GM18867 (cell line): ENCODE measurements at regions not wholly inside any gene's neighbourhood (a gene's known extent, or its start where the extent isn't known, plus 50 kb on each side); places are given as distances from the start of the nearest gene placed in this dataset.
"Not testable (repeated sequence)": the region's sequence is repeated elsewhere in the genome, so short reads cannot be mapped to it uniquely, and the experiment has no call there.

Experiments used
- ATAC-seq: cut with Tn5 transposase; IDR thresholded peaks from one replicate; pipeline ENCODE4 v1.9.1; 2021; ENCODE audit warnings: mild to moderate bottlenecking, moderate library complexity; ENCODE audit not compliant: unreplicated experiment

DNA sequence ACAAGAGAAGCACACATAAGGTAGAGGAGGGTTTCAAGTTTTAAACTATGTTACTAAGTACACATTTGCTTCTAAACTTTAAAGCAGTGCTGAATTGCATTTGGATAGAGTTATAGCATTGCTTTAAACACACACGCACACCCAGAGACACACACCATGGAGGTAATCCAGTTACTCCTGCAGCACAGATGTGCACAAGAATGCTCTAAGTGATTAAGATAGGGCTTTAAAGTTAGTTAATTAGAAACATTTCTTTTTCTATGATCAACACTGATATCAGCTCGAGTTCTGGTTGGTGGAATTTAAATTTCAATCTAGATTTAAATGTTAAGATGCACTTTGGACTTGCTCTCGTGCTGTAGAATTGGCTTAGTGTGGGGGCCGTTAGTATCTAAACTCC lies 492.3 kb downstream of the ZEB2 start:
- ATAC-seq, result no peak

DNA sequence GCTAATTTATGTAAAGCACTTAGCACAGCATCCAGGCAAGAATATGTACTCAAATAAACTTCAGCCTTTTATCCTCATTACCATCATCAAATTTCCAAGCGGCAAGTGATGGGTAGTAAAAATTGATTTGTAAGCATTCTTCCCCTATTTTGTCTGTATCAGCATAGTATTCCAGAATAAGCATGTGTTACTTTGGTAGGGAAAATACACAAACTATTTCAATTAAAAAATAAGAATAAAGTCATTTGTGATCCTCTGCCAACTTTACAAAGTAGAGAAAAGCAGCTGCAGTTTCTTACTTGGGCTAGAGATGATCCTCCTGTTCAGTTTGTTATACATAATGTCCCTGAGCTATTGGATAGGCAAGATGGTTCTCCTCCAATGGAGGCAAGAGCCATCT lies 493.2 kb downstream of the ZEB2 start:
- no peak for ATAC-seq

DNA sequence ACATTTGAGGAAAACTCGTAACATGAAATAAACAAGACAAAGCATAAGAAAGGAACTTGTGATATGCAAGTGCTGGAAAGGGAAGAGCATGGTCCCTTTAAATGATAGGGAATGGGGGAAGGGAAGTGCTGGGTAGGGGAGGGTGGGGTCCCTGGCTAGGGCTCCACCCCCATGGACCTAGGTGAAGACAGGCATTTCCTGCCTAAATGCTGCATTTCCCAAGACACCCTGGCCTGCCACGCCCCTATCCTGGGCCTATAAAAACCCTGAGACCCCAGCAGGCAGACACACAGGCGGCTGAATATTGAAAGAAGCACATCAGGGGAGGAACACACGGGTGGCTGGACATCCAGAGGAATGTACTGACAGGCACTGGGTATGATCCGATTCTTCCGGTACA lies 499.9 kb downstream of the ZEB2 start:
- ATAC-seq, result no peak

DNA sequence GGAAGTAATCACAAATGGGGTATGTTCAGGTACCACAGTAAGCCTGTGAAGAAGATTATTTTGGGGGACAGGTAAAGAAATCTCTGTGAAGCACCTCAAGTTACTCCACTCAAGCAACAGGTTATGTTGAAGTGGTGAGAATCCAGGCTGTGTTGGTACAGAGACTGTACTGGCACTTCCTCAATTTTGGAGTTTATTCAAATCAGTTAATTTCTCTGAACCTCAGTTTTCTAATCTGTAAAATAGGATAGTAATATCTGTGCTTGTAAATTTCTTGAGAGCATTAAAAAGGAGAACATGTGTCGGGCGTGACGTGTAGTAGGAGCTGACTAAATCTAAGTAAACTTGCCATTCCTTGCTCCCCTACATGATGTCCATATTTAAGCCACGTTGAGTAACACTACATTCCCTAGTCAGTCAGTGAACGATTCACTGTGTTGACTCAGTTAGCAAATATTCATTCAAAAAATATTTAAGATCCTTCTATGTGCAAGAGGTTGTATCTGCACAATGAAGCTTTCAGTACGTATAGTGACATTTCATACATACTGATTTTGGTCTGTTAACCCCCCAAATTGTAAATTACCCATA lies 504.2 kb downstream of the ZEB2 start:
- ATAC-seq, result no peak

DNA sequence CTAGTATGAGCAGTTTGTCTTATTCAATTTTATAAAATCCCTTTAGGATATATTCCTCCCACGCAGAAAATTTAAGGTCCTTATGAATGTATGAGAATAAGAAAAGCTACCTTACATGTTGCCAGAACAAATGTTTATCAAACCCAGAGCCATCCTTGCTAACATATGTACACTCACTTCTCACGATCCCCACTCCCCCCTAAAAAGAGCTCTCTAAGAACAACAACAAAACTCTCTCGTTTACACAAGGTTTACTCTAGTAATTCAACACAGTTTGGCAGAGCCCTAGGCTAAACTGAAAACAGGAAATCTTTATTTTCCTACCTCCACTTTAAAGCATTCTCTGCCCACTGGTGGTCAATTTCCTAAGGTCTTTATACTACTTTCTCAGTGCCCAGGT lies 504.9 kb downstream of the ZEB2 start:
- no peak for ATAC-seq

DNA sequence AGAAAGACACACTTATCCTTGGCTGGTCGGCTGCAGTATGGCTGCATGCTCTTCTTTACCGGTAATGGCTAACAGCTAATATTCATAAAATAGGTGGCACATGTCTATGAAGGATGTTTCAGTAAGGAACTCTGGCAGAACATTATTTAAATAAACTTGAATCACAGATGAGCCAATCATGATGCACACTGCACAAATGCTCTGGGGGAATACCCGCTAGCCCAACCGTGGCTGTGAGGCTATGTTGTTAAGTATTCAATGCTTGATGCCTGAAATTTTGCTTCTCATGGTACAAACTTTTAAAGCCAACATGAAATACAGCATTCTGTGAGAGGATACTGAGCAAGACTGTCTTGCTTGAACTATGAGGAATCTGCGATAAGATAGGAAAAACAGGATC lies 505.8 kb downstream of the ZEB2 start:
- ATAC-seq, result no peak

DNA sequence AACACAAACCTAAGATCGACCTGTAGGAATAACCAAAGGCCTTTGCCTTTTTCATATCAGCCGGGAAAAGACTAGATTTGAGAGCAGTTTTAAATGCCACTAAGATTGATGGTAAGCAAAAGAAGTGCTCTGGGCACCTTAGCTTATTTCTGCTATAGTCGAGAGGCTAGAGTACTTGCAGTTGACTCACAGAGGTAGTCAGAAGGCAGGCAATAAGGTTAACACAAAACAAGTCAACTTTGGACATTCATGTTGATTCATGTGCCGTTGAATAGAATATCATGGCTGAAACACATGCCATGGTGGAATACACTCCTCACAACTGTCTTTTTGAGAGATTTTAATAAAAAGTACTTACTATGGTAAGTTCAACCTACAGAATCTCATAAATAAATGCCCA lies 507.6 kb downstream of the ZEB2 start:
- no peak for ATAC-seq

DNA sequence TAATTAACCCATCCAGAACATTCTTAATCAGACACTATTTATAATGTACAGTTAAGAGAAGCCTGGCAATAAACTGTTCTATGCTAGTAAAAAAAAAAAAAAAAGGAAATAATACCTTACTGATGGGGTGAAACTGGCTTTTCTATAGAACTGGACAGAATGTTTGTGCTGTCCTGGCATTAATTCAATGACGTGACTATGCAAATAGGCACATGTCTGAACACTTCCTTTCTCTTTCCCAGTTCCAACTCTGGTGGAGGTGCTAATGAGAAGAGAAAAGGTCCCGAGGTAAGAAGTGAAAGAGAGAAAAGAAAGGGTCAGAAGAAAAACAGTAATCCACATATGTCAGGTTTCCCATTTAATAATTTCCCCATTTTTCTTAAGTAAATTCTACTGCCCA lies 508.4 kb downstream of the ZEB2 start:
- ATAC-seq, result no peak

DNA sequence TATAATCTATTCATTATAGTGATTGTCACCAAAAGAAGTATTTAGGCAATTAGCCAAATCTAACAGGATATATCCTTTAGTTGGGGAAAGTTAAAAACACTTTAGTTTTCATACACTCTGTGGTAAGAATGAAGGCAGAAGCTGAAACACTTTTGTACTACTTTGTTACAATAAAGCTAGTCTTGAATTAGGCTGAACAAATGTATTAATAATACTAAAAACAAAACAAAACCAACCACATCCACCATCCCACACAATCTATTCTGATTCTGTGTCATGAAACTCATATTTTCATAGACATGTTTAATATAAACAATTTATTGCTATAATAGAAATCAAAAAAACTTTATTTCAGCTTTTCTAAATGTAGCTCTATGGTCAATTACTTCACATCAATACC lies 508.8 kb downstream of the ZEB2 start:
- ATAC-seq, result no peak

DNA sequence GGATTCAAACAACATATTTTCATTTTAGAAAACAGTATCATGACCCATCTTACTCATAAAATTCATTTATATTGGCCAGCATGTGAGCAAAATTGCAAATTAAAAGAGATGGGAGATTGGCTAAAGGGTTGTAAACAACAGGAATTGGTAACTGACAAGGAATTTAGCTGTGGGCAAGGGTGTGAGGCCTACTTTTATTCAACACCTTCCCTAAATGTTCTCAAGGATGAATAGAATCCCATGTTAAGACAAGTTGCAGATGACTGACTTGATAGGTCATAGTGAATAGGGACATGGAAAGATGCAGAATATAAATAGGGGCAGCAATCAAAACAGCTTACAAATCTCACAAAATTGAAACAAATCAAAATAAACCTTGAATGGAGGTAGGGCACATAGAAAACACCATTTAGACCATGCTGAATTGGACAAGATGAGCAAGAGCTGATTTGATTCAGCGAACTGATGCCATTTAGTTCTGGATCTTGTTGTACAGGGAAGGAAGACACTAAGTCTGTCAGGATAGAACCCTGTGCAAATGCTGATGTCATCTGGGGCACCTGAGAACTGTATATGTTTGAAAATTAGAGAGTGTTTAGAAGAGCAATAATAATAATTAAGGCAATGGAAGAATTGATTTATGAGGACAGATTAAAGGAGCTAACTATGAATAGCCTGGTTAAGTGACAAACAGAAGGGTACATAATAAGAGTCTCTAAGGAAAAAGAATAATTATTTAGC lies 509.7 kb downstream of the ZEB2 start:
- no peak for ATAC-seq

DNA sequence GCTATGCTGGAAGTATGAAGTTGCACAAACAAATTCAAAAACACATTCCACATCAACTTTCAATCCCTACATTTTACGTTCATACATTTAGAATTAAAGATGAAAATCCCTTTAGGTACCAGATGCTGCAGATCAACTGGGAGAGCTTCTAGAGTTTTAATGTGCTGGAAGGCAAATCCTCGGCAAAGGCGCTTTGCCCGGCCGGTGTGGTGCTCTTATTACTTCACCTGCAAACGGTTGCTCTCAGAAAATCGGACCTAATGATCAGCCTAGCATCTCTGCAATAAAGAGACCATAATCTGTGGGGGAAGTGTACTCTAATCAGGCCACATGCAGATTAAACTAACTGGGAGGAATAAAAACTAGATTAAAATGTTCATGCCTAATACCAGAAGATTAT lies 513.8 kb downstream of the ZEB2 start:
- ATAC-seq, result no peak

DNA sequence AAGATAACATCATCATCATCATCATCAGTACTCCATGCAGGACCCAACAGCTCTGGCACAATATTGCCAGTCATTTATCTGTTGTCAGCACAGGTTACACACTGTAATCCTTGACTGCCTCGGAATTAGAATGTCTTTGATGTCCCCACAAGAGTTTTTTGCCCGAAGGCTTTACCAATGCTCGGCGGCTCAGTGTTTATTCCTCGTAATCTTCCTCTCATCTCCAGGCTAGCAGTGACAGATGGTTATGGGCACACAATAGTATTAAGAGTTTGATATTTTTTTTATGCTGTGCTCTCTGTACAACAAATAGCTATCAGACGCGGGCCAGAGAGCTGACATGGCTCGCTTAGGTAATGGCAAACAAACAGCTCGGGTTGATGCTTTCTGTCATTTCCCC lies 515.2 kb downstream of the ZEB2 start:
- ATAC-seq, result no peak

DNA sequence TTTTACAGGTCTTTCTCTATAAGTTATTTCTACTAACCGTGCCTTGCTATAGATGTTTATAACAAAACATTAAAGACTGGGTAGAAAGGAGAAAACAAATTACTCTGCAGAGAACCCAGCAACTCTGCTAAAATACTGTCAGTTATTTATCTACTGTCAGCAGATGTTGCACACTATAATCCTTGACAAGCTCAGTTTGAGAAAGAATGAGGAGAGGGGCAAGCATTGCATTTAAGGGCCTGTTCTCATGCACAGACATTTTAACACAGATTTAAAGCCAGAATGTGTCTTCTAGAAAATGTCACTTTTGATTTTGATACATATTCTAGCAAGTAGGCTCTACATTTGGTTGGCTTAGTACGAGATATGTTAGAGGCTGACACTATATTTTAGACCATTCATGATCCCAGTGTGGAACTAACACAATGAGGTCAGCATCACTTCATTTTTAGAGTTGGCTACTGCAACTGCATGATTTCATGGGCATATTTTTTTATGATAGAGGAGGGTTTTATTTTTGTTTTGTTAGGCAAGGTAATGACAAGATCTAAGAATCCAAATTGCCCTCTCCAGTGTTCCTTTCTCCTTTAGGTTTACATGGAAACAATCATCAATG lies 516.4 kb downstream of the ZEB2 start:
- ATAC-seq, result no peak

DNA sequence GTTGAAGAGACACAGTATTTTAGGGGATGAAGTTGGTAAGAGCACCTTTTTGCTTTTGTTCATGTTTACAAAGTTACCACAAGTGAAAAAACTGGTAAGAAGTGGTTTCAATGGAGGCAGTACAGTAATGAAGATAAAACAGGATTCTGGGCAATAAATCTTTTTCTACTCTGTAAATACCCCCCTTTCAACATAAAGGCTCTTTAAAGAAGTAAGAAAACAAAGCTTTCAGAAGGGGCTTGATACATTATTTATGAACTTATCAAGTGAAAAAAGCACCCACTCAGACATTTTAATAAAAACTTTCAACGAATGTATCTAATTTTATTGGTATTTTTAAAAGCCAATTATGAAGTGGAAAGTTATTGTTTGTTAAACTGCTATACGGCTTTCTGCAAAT lies 522.9 kb downstream of the ZEB2 start:
- no peak for ATAC-seq

DNA sequence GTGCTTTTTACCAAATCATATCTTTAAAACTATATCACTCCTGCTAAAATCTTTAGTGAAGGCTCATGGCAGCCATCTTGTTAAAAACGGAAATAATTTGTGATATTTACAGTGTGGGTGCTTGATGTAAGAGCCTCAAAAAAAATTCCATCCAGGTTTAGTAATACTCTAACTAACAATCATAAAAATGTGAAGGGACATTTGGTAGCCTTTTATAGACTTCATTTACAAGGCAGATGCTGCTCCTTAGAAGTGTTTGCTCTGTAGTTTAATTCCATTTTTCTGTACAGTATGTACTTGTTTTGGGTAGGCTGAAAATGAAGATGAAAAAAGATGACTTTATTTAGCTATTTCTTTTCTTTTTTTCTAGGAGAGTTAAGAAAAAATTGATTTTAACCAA lies 525.0 kb downstream of the ZEB2 start:
- no peak for ATAC-seq

DNA sequence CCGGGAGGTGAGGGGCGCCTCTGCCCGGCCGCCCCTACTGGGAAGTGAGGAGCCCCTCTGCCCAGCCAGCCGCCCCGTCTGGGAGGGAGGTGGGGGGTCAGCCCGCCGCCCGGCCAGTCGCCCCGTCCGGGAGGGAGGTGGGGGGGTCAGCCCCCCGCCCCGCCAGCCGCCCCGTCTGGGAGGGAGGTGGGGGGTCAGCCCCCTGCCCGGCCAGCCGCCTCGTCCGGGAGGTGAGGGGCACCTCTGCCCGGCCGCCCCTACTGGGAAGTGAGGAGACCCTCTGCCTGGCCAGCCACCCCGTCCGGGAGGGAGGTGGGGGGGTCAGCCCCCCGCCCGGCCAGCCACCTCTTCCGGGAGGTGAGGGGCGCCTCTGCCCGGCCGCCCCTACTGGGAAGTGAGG lies 528.3 kb downstream of the ZEB2 start:
- not testable (repeated sequence) for ATAC-seq

DNA sequence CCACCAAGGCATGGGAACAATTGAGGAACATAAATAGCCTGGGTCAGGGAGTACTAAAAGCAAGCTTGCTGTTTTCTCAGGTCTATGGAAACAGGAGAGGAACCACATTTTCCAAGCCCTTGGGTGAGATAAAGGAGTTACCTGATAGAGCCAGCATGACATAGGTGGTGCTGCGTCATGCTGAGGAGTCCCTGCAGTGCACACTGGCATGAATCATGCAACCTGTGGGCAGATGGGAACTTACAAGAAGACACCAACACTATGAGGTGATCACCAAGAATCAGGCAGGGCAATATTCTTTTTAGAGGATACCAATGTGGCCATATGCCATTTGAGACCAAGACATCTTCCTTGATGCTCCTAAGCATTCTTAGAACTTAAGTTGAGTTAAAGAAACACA lies 531.8 kb downstream of the ZEB2 start:
- ATAC-seq, result no peak

DNA sequence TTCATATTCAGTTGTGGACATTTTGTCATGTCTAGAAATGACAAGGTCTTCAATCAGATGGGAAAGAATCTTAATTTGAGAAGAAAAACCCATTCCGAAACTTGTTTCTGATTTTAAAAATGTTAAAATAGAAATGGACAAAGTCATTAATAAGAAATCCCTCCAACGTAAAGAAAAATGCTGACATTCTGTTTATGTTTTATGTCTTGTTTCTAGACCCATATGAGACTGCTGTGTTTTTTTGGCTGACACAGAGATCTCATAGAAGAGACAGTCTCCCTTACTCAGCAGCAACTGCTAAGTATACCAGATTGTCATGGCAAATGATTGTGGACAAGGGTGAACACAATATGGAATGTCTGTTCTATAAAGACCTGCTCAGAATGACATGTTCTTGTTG lies 538.5 kb downstream of the ZEB2 start:
- no peak for ATAC-seq

DNA sequence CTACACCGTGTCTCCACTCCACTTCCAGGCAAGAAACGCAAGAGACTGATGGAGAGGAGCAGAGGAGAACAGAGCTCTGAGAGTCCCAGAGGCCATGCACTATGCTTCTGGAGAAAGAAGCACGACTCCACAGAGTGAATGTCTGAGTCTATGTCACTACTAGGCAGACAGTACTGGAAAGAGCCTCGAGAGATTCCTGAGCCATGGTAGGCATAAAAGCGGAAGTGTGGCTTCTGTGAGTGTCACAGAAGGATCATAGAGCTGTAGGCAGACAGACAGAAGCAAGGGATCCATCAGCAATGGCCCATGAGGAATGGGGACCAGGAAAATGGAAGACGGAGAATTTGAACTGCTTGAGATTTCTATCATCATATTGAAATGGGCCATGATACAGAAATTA lies 542.6 kb downstream of the ZEB2 start:
- no peak for ATAC-seq

DNA sequence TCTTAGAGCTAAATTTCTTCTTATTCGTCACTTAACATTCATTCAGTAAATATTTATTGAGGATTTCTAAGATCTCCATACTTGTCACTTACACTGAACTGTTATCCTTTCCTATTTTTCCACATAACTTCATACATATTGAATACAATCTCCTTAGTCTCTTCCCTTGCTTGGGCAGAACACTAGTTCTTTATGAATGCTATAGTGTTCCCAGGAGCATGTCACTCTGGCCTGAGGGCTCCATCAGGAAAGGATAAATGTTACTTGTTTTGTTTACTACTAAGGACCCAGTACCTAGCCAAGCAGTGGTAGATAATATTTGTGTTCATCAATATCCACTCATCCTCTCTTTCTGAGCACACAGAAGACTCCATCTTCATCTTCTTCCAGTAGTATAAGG lies 544.7 kb downstream of the ZEB2 start:
- no peak for ATAC-seq

DNA sequence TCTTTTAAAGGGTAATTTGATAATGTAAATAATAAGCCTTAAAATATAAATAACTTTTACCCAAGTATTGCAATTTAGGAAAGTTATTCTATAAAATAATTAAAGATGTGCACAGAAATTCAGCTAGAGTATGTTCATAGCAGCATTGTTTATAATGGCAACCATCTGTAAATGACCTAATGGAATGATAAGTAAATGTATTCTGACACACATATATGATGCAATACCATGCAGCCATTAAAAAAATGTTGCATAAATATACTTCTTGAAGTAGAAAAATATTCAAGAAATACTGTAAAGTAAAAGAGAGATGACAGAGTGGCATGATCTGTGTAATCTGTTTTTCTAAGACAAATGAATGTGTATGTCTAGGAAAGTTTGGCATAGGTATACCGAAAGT lies 545.7 kb downstream of the ZEB2 start:
- ATAC-seq, result no peak

DNA sequence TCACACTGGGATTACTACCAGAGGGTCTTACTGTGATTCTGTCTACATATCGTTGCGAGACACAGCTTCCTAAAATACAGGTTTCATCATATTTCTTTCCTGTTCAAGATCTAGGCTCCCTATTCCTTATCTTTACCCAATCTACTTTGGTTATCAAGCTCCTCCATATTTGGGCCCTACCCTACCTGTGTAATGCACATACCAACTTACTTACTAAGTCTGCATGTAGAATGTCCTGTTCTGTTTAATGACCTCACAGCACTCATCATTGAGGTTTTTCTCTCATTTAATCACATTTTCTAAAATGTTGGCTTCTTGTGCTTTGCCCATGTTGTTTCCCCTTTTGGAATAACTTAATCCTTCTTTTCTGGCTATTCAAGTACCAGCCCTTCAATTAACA lies 551.1 kb downstream of the ZEB2 start:
- no peak for ATAC-seq

DNA sequence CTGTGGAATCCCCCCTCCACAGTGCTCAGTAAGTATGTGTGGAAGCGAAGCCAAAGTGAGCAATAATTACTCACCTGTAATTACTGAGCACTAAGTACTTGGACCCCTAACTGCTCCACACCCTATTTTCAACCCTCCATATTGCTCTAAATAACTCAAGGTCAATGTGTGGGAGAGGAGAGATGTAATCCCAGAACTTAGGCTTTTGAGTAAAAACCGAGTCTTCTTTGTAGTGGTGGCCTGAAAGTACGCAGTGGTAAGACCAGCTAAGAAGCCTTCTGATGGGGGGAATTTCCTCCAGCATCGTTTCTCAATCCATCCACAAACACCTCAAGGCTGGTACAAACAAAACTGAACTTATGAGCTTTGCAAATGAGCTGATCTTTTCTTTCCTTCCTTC lies 551.6 kb downstream of the ZEB2 start:
- ATAC-seq, result no peak
